WTC11 (cell line): ENCODE measurements at regions not wholly inside any gene's neighbourhood (a gene's known extent, or its start where the extent isn't known, plus 50 kb on each side); places are given as distances from the start of the nearest gene placed in this dataset.

Source experiments
- ATAC-seq: fragments of 200-7000 bp; cut with Tn5 transposase; 2 replicates; pipeline ENCODE4 v1.10.0; 2021; ENCODE audit warnings: mild to moderate bottlenecking, moderate library complexity
- CTCF ChIA-PET: fragments of 300-600 bp; sonication (Branson Sonifier 250); formaldehyde crosslinking; loops from one replicate; lab custom pipeline; 2021; ENCODE audit warnings: antibody characterized with exemption; lab: Charles Lee
- POLR2A ChIA-PET: fragments of 350-600 bp; sonication (Branson Sonifier 250); formaldehyde crosslinking; loops from one replicate; lab custom pipeline; 2021; ENCODE audit warnings: antibody characterized with exemption; lab: Charles Lee
- DNase-seq: peaks from one replicate; pipeline ENCODE4 v3.0.0; 2021; ENCODE audit warnings: low spot score
- H3K27ac Mint-ChIP-seq: 2 replicates; pipeline ENCODE4 v1.8.0; 2021; ENCODE audit warnings: mixed read lengths
- H3K27me3 Mint-ChIP-seq: 2 replicates; pipeline ENCODE4 v1.8.0; 2021; ENCODE audit warnings: low read depth, mild to moderate bottlenecking, moderate library complexity, mixed read lengths
- H3K36me3 Mint-ChIP-seq: 2 replicates; pipeline ENCODE4 v1.8.0; 2021; ENCODE audit warnings: mixed read lengths
- H3K4me1 Mint-ChIP-seq: 2 replicates; pipeline ENCODE4 v1.8.0; 2022; ENCODE audit warnings: mixed read lengths
- H3K4me3 Mint-ChIP-seq: 2 replicates; pipeline ENCODE4 v1.8.0; 2021; ENCODE audit warnings: mild to moderate bottlenecking, moderate library complexity, mixed read lengths
- H3K9me3 Mint-ChIP-seq: 2 replicates; pipeline ENCODE4 v1.8.0; 2021; ENCODE audit warnings: mixed read lengths
- ATF6 ChIP-seq: sonication (generic); formaldehyde crosslinking; IDR thresholded peaks from 2 replicates; pipeline ENCODE4 v1.8.1; 2023; ENCODE audit warnings: mild to moderate bottlenecking, missing genetic modification reagents
- E2F1 ChIP-seq: sonication (generic); formaldehyde crosslinking; IDR thresholded peaks from 2 replicates; pipeline ENCODE4 v1.8.0; 2022; ENCODE audit warnings: mild to moderate bottlenecking, missing genetic modification reagents
- EMX1 ChIP-seq: fragments of 250-450 bp; sonication (Bioruptor Pico); IDR thresholded peaks from 2 replicates; pipeline ENCODE4 v1.8.0; 2021; ENCODE audit warnings: mild to moderate bottlenecking
- ERG ChIP-seq: fragments of 250-450 bp; sonication (Bioruptor Pico); IDR thresholded peaks from 2 replicates; pipeline ENCODE4 v1.8.0; 2021; ENCODE audit warnings: mild to moderate bottlenecking
- JUN ChIP-seq: sonication (generic); formaldehyde crosslinking; IDR thresholded peaks from 2 replicates; pipeline ENCODE4 v1.8.0; 2023; ENCODE audit warnings: mild to moderate bottlenecking, missing genetic modification reagents
- MLX ChIP-seq: sonication (generic); formaldehyde crosslinking; IDR thresholded peaks from 2 replicates; pipeline ENCODE4 v1.8.1; 2023; ENCODE audit warnings: mild to moderate bottlenecking, missing genetic modification reagents, moderate library complexity
- MYBL2 ChIP-seq: sonication (generic); formaldehyde crosslinking; IDR thresholded peaks from 2 replicates; pipeline ENCODE4 v1.8.1; 2023; ENCODE audit warnings: mild to moderate bottlenecking, moderate library complexity, missing genetic modification reagents
- PRDM15 ChIP-seq: sonication (generic); formaldehyde crosslinking; IDR thresholded peaks from 2 replicates; pipeline ENCODE4 v1.8.0; 2022; ENCODE audit warnings: missing genetic modification reagents
- PREB ChIP-seq: sonication (generic); formaldehyde crosslinking; IDR thresholded peaks from 2 replicates; pipeline ENCODE4 v1.8.1; 2022; ENCODE audit warnings: mild to moderate bottlenecking, missing genetic modification reagents, moderate library complexity, borderline replicate concordance
- ZBTB43 ChIP-seq: sonication (generic); formaldehyde crosslinking; IDR thresholded peaks from 2 replicates; pipeline ENCODE4 v1.8.1; 2023; ENCODE audit warnings: mild to moderate bottlenecking, missing genetic modification reagents
- ZNF232 ChIP-seq: sonication (generic); formaldehyde crosslinking; IDR thresholded peaks from 2 replicates; pipeline ENCODE4 v1.8.0; 2022; ENCODE audit warnings: mild to moderate bottlenecking, missing genetic modification reagents
- ZNF263 ChIP-seq: sonication (generic); formaldehyde crosslinking; IDR thresholded peaks from 2 replicates; pipeline ENCODE4 v1.8.1; 2022; ENCODE audit warnings: low read depth, mild to moderate bottlenecking, moderate library complexity, missing genetic modification reagents
- ZNF317 ChIP-seq: sonication (generic); formaldehyde crosslinking; IDR thresholded peaks from 2 replicates; pipeline ENCODE4 v1.8.1; 2023; ENCODE audit warnings: low read depth, mild to moderate bottlenecking, moderate library complexity, missing genetic modification reagents, borderline replicate concordance
- ZNF512 ChIP-seq: sonication (generic); formaldehyde crosslinking; IDR thresholded peaks from 2 replicates; pipeline ENCODE4 v1.8.1; 2022; ENCODE audit warnings: missing genetic modification reagents, borderline replicate concordance

GRCh38 chr2:239625971-239626734 lies 225.3 kb upstream of the HDAC4 start:
- Mint-ChIP-seq H3K27me3 (no peaks in the 10 kb centered on the region), H3K36me3 (no peaks in the 10 kb centered on the region), H3K4me3 (no peak overlapping the region), H3K4me1 (peaks cover 8% of the 10 kb centered on the region), H3K9me3 (no peaks in the 10 kb centered on the region), H3K27ac (no peak overlapping the region)
- CTCF ChIA-PET: no interaction called here
- DNase-seq (no peak), ATAC-seq (no peak)
- POLR2A ChIA-PET: no interaction called here
- no peak for TF ChIP-seq MYBL2 (CRISPR knock-in tag)

GRCh38 chr2:239625156-239625845 lies 224.5 kb upstream of the HDAC4 start:
- no peaks in the 10 kb centered on the region for H3K36me3 Mint-ChIP-seq
- DNase-seq: no peak
- H3K27me3 Mint-ChIP-seq: no peaks in the 10 kb centered on the region
- CTCF ChIA-PET: no interaction called here
- no peaks in the 10 kb centered on the region for H3K9me3 Mint-ChIP-seq
- H3K4me3 Mint-ChIP-seq: no peak overlapping the region
- POLR2A ChIA-PET: no interaction called here
- H3K4me1 Mint-ChIP-seq: peaks cover 8% of the 10 kb centered on the region
- no peak for ATAC-seq
- H3K27ac Mint-ChIP-seq: no peak overlapping the region
- no peak for TF ChIP-seq PREB (CRISPR knock-in tag)
- no peak for TF ChIP-seq ZNF512 (CRISPR knock-in tag)
- TF ChIP-seq ZBTB43 (CRISPR knock-in tag): no peak

GRCh38 chr2:239621611-239622010 lies 220.8 kb upstream of the HDAC4 start:
- no peaks in the 10 kb centered on the region for H3K27me3 Mint-ChIP-seq
- H3K4me3 Mint-ChIP-seq: no peak overlapping the region
- no peak overlapping the region for H3K27ac Mint-ChIP-seq
- ChIA-PET CTCF (no interaction called here), POLR2A (no interaction called here)
- DNase-seq: no peak
- ATAC-seq: no peak
- H3K9me3 Mint-ChIP-seq: peaks cover 14% of the 10 kb centered on the region
- H3K4me1 Mint-ChIP-seq: no peaks in the 10 kb centered on the region
- peaks cover 4% of the 10 kb centered on the region for H3K36me3 Mint-ChIP-seq
- TF ChIP-seq EMX1 (CRISPR knock-in tag): no peak
- no peak for TF ChIP-seq PRDM15
- TF ChIP-seq E2F1 (CRISPR knock-in tag): no peak
- no peak for TF ChIP-seq JUN
- TF ChIP-seq ERG: no peak
- TF ChIP-seq MLX (CRISPR knock-in tag): no peak
- no peak for TF ChIP-seq ZNF263 (CRISPR knock-in tag)
- no peak for TF ChIP-seq ATF6
- no peak for TF ChIP-seq ZNF232
- no peak for TF ChIP-seq ZNF317 (CRISPR knock-in tag)
